Pancreas (tissue), 10 donors: ENCODE measurements at regions not wholly inside any gene's neighbourhood (a gene's known extent, or its start where the extent isn't known, plus 50 kb on each side); places are given as distances from the start of the nearest gene placed in this dataset.

ENCODE experiments used
- ATAC-seq, 4 donors: fragments of 200-7000 bp; cut with Tn5 transposase; one replicate each; pipeline versions ENCODE4 v1.8.0 to v1.9.1; 2020; ENCODE audit warnings: mild to moderate bottlenecking in 4 of 4, moderate library complexity in 4 of 4
- DNase-seq, 6 donors: peaks; one replicate each; pipeline ENCODE4 v3.0.0-alpha.2; 2020
- FAIRE-seq: peaks from 2 replicates; lab custom pipeline; 2012; peaks lifted over from hg19 to GRCh38; lab: Jason Lieb, UNC
- H3K27ac ChIP-seq, 4 donors: fragments of 200-600 bp; sonication (generic); 1 replicate in 3 of 4; 2 replicates in 1 of 4; pipeline versions ENCODE4 v1.5.0 to v1.8.0; 2020
- H3K27me3 ChIP-seq, 4 donors: fragments of 200-600 bp; one replicate each; pipeline ENCODE4 v1.8.0; 2021
- H3K36me3 ChIP-seq, 3 donors: fragments of 200-600 bp; sonication (generic) in 1 of 3; one replicate each; pipeline versions ENCODE4 v1.5.0 to v1.8.0; 2020 to 2021
- H3K4me1 ChIP-seq, 3 donors: fragments of 200-600 bp; one replicate each; pipeline ENCODE4 v1.8.0; 2021
- H3K4me3 ChIP-seq, 4 donors: fragments of 200-600 bp; sonication (generic) in 2 of 4; one replicate each; pipeline versions ENCODE4 v1.5.0 to v1.8.0; 2020 to 2021
- H3K9me3 ChIP-seq, 4 donors: fragments of 200-600 bp; one replicate each; pipeline ENCODE4 v1.8.0; 2021
- WGBS, 2 donors: extraction: QIAGEN DNeasy Blood & Tissue Kit; methylation state at CpG; one replicate each; pipeline ENCODE4 v1.1.7; 2013; 5-methylcytosine and 5-hydroxymethylcytosine counted together
- intact Hi-C, 3 donors: fragments of 100-400 bp; cut with DNase I; formaldehyde crosslinking; loops; one replicate each; pipeline versions ENCODE4 v1.11.1 to v1.14.2; 2022
- TF ChIP-seq, protein P1 (sequence below), 4 donors: fragments of 200-600 bp; sonication (generic) in 3 of 4; IDR thresholded peaks; one replicate each; pipeline versions ENCODE4 v1.5.0 to v1.8.0; 2021; ENCODE audit warnings: antibody characterized with exemption in 4 of 4
- donor health status: healthy with polysubstance abuse.
- donor health status: DM: no; HTN: no; CAD: no; lungs with moderate emphysema.
- donor health status: DM: no; HTN: no; CAD: no.
- donor health status: control.
- donor health status: control.
- donor health status: Bipolar disorder and iron deficiency.
- donor health status: DM: yes; HTN: yes; CAD: no.
- donor health status: DM: no; HTN: no; CAD: no.
- donor health status: DM: no; HTN: no; CAD: no.
- donor health status: DM: yes; HTN: yes; CAD: no.

DNA sequence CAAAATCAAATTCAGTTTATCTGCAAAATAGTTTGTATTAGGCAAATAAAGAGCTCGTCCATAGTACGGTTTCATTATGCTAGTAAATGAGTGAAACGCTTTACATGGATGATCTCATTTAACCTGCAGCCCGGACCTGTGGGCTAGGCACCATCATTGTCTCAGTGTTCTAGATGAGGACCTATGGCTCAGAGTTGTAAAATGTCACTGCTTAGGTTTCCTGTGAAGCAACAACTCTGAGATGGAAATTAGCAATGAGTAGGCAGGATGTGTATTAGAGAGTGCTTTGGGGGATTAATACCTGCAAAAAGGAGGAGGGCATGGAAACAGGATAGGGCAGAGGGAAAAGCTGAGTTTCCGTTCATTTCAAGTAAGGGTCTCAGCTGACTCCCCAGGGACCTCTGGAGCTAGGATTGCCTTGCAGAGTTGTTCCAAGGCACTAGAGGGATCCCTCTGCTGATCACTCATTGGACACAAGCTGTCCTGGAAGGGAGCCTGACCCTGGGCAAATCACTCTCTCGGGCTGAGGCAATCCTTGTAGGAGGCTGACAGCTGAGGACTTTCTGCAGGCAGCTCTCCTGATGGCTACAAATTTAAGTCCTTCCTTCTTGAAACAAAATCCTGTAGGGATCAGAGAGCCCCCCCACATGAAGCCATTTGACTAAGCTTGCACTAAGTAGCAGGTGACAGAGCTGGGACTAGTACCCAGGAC, 58.8 kb upstream of the SIX2 start:
- H3K9me3 ChIP-seq = no peaks in the 10 kb centered on the region
- no peak overlapping the region for H3K4me3 ChIP-seq
- no peak for FAIRE-seq
- intact Hi-C loops = no loop called here
- DNase-seq = no peak
- no peaks in the 10 kb centered on the region for H3K4me1 ChIP-seq
- no peak for ATAC-seq
- TF ChIP-seq, protein P1, sequence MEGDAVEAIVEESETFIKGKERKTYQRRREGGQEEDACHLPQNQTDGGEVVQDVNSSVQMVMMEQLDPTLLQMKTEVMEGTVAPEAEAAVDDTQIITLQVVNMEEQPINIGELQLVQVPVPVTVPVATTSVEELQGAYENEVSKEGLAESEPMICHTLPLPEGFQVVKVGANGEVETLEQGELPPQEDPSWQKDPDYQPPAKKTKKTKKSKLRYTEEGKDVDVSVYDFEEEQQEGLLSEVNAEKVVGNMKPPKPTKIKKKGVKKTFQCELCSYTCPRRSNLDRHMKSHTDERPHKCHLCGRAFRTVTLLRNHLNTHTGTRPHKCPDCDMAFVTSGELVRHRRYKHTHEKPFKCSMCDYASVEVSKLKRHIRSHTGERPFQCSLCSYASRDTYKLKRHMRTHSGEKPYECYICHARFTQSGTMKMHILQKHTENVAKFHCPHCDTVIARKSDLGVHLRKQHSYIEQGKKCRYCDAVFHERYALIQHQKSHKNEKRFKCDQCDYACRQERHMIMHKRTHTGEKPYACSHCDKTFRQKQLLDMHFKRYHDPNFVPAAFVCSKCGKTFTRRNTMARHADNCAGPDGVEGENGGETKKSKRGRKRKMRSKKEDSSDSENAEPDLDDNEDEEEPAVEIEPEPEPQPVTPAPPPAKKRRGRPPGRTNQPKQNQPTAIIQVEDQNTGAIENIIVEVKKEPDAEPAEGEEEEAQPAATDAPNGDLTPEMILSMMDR (IDR thresholded peaks at IDR 0.05) = no peak
- no peaks in the 10 kb centered on the region for H3K27me3 ChIP-seq
- no peak overlapping the region for H3K27ac ChIP-seq
- WGBS, 2 donors = 65 to 70% methylated on average over 6 of the region's 6 CpGs
- no peaks in the 10 kb centered on the region for H3K36me3 ChIP-seq
